GM21381 (cell line): ENCODE measurements at regions not wholly inside any gene's neighbourhood (a gene's known extent, or its start where the extent isn't known, plus 50 kb on each side); places are given as distances from the start of the nearest gene placed in this dataset.

ENCODE experiments used
- ATAC-seq: cut with Tn5 transposase; IDR thresholded peaks from one replicate; pipeline ENCODE4 v1.9.1; 2021; ENCODE audit warnings: mild to moderate bottlenecking, moderate library complexity; ENCODE audit not compliant: unreplicated experiment

GRCh38 chr5:112616812-112617547 is 120.7 kb upstream of the APC start:
- ATAC-seq = no peak

- ATAC-seq = no peak
These were observed 112.4 kb upstream of the APC start for GRCh38 chr5:112625246-112625645.

- no peak for ATAC-seq
These were observed 111.8 kb upstream of the APC start for GRCh38 chr5:112625689-112626438.

GRCh38 chr5:112626715-112627114 is 111.0 kb upstream of the APC start:
- no peak for ATAC-seq

GRCh38 chr5:112628214-112628980 is 109.3 kb upstream of the APC start:
- no peak for ATAC-seq

GRCh38 chr5:112630246-112631009 is 107.3 kb upstream of the APC start:
- no peak for ATAC-seq

- no peak for ATAC-seq
These were observed 103.5 kb upstream of the APC start for GRCh38 chr5:112634166-112634565.

- no peak for ATAC-seq
These were observed 102.9 kb upstream of the APC start for GRCh38 chr5:112634796-112635195.

- ATAC-seq = no peak
These were observed 102.4 kb upstream of the APC start for GRCh38 chr5:112635276-112635675.

GRCh38 chr5:112635771-112636731 is 101.6 kb upstream of the APC start:
- no peak for ATAC-seq

GRCh38 chr5:112636751-112637150 is 100.9 kb upstream of the APC start:
- no peak for ATAC-seq

GRCh38 chr5:112637343-112637742 is 100.3 kb upstream of the APC start:
- ATAC-seq = no peak

- no peak for ATAC-seq
These were observed 97.1 kb upstream of the APC start for GRCh38 chr5:112640546-112640945.

- no peak for ATAC-seq
These were observed 96.1 kb upstream of the APC start for GRCh38 chr5:112641515-112642110.

- ATAC-seq = no peak
These were observed 94.8 kb upstream of the APC start for GRCh38 chr5:112642885-112643284.

GRCh38 chr5:112643339-112643971 is 94.2 kb upstream of the APC start:
- ATAC-seq = no peak

- no peak for ATAC-seq
These were observed 91.3 kb upstream of the APC start for GRCh38 chr5:112646139-112646936.

- ATAC-seq = no peak
These were observed 90.3 kb upstream of the APC start for GRCh38 chr5:112647428-112647827.
